Activated T-cell treated with anti-CD3 and anti-CD28 coated beads, Interleukin-2, amount 50 U/mL, for 48 hours (primary cell): ENCODE measurements at regions not wholly inside any gene's neighbourhood (a gene's known extent, or its start where the extent isn't known, plus 50 kb on each side); places are given as distances from the start of the nearest gene placed in this dataset.
"Not testable (repeated sequence)": the region's sequence is repeated elsewhere in the genome, so short reads cannot be mapped to it uniquely, and the experiment has no call there.

Source experiments
- DNase-seq, 2 experiments: peaks; one replicate each; pipeline ENCODE4 v3.0.0-alpha.2; 2020

- DNase-seq = no peak
Observed at GRCh38 chr3:174547801-174548435, 311.2 kb upstream of the NAALADL2 start.

GRCh38 chr3:174548841-174549623, 310.1 kb upstream of the NAALADL2 start:
- DNase-seq = no peak

- no peak for DNase-seq
Observed at GRCh38 chr3:174581558-174581957, 277.6 kb upstream of the NAALADL2 start.

- no peak for DNase-seq
Observed at GRCh38 chr3:174583396-174583795, 275.7 kb upstream of the NAALADL2 start.

GRCh38 chr3:174587137-174587536, 272.0 kb upstream of the NAALADL2 start:
- DNase-seq = not testable (repeated sequence)

GRCh38 chr3:174596447-174596982, 262.6 kb upstream of the NAALADL2 start:
- DNase-seq = no peak

- DNase-seq = no peak
Observed at GRCh38 chr3:174598885-174599439, 260.2 kb upstream of the NAALADL2 start.

GRCh38 chr3:174613173-174613572, 246.0 kb upstream of the NAALADL2 start:
- no peak for DNase-seq

- DNase-seq = no peak
Observed at GRCh38 chr3:174614036-174614435, 245.1 kb upstream of the NAALADL2 start.

- no peak for DNase-seq
Observed at GRCh38 chr3:174618368-174619080, 240.6 kb upstream of the NAALADL2 start.

- DNase-seq = no peak
Observed at GRCh38 chr3:174619239-174619638, 239.9 kb upstream of the NAALADL2 start.

- DNase-seq = no peak
Observed at GRCh38 chr3:174620138-174620537, 239.0 kb upstream of the NAALADL2 start.

GRCh38 chr3:174620855-174621472, 238.2 kb upstream of the NAALADL2 start:
- no peak for DNase-seq

GRCh38 chr3:174633342-174633741, 225.8 kb upstream of the NAALADL2 start:
- DNase-seq = no peak

GRCh38 chr3:174636451-174636850, 222.7 kb upstream of the NAALADL2 start:
- no peak for DNase-seq

GRCh38 chr3:174639406-174639805, 219.7 kb upstream of the NAALADL2 start:
- DNase-seq = no peak

- no peak for DNase-seq
Observed at GRCh38 chr3:174639970-174640369, 219.2 kb upstream of the NAALADL2 start.

- DNase-seq = no peak
Observed at GRCh38 chr3:174640932-174641331, 218.2 kb upstream of the NAALADL2 start.

- no peak for DNase-seq
Observed at GRCh38 chr3:174644287-174644686, 214.8 kb upstream of the NAALADL2 start.

- no peak for DNase-seq
Observed at GRCh38 chr3:174651951-174652350, 207.2 kb upstream of the NAALADL2 start.

GRCh38 chr3:174659511-174659910, 199.6 kb upstream of the NAALADL2 start:
- no peak for DNase-seq

GRCh38 chr3:174662653-174663052, 196.5 kb upstream of the NAALADL2 start:
- DNase-seq = no peak

- DNase-seq = no peak
Observed at GRCh38 chr3:174667386-174667785, 191.7 kb upstream of the NAALADL2 start.
